Activated CD8-positive, alpha-beta T cell treated with anti-CD3 and anti-CD28 coated beads, Interleukin-2, amount 10 ng/mL, durations not matched to agents 7 days and 5 days (primary cell): ENCODE measurements at regions not wholly inside any gene's neighbourhood (a gene's known extent, or its start where the extent isn't known, plus 50 kb on each side); places are given as distances from the start of the nearest gene placed in this dataset.
"Not testable (repeated sequence)": the region's sequence is repeated elsewhere in the genome, so short reads cannot be mapped to it uniquely, and the experiment has no call there.

Experiments used
- ATAC-seq: fragments of 150-1000 bp; cut with Tn5 transposase; one replicate; pipeline ENCODE4 v1.10.0; 2021; ENCODE audit warnings: moderate library complexity
- CTCF ChIA-PET: fragments of 350-600 bp; sonication (Branson Sonifier 250); formaldehyde crosslinking; loops from one replicate; lab custom pipeline; 2021; ENCODE audit warnings: antibody characterized with exemption; lab: Charles Lee
- POLR2A ChIA-PET: fragments of 350-600 bp; sonication (Branson Sonifier 250); formaldehyde crosslinking; loops from one replicate; lab custom pipeline; 2021; ENCODE audit warnings: antibody characterized with exemption; lab: Charles Lee
- DNase-seq: peaks from one replicate; pipeline ENCODE4 v3.0.0-alpha.2; 2020
- H3K27ac Mint-ChIP-seq: one replicate; pipeline ENCODE4 v1.8.0; 2021; ENCODE audit warnings: mild to moderate bottlenecking, mixed read lengths
- H3K27me3 Mint-ChIP-seq: one replicate; pipeline ENCODE4 v1.8.0; 2021; ENCODE audit warnings: low read depth, mixed read lengths
- H3K36me3 Mint-ChIP-seq: one replicate; pipeline ENCODE4 v1.8.0; 2021; ENCODE audit warnings: low read depth, mixed read lengths
- H3K4me1 Mint-ChIP-seq: one replicate; pipeline ENCODE4 v1.8.0; 2021; ENCODE audit warnings: low read depth, mixed read lengths
- H3K4me3 Mint-ChIP-seq: one replicate; pipeline ENCODE4 v1.8.0; 2021; ENCODE audit warnings: mild to moderate bottlenecking, mixed read lengths
- H3K9me3 Mint-ChIP-seq: one replicate; pipeline ENCODE4 v1.8.0; 2022; ENCODE audit warnings: mixed read lengths; ENCODE audit not compliant: insufficient read depth

DNA sequence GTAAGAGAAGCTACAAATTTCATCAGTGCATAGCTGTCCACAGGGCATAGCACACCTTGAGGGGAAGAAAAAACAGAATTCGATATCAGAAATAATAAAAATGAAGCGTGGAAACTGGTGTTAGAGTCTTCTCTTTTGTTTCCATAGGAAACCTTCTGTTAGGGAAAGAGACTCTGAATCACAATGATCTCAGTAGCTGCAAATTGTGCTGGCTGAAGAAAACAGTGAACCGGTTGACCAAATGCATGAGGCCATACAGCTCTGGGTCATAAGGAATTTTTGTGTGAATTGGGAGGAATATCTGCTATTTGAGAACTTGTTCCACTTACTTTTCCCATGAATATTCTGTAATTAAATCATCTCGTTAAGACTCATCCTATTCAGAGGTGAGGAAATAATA, 580.2 kb upstream of the NECTIN3 start:
- DNase-seq (no peak), ATAC-seq (no peak)
- Mint-ChIP-seq H3K27ac (no peak overlapping the region), H3K36me3 (no peaks in the 10 kb centered on the region), H3K9me3 (peaks cover 7% of the 10 kb centered on the region), H3K4me3 (no peak overlapping the region), H3K4me1 (no peaks in the 10 kb centered on the region), H3K27me3 (no peaks in the 10 kb centered on the region)
- ChIA-PET CTCF (interaction anchor here (0.5 to 0.6 kb wide), 2 partner anchors 57 to 1138 kb away, joined by 3 read pairs; no protein-coding TSS in a partner anchor), POLR2A (no interaction called here)

GRCh38 chr3:110492876-110493275, 578.7 kb upstream of the NECTIN3 start:
- Mint-ChIP-seq H3K27ac (no peak overlapping the region), H3K4me1 (no peaks in the 10 kb centered on the region), H3K4me3 (no peak overlapping the region), H3K27me3 (no peaks in the 10 kb centered on the region), H3K9me3 (peaks cover 2% of the 10 kb centered on the region), H3K36me3 (no peaks in the 10 kb centered on the region)
- ATAC-seq: no peak
- CTCF ChIA-PET: no interaction called here
- no peak for DNase-seq
- POLR2A ChIA-PET: no interaction called here

- DNase-seq (no peak), ATAC-seq (no peak)
- no peaks in the 10 kb centered on the region for H3K9me3 Mint-ChIP-seq
- H3K4me3 Mint-ChIP-seq: no peak overlapping the region
- ChIA-PET CTCF (no interaction called here), POLR2A (no interaction called here)
- no peaks in the 10 kb centered on the region for H3K4me1 Mint-ChIP-seq
- H3K27me3 Mint-ChIP-seq: no peaks in the 10 kb centered on the region
- H3K27ac Mint-ChIP-seq: no peak overlapping the region
- H3K36me3 Mint-ChIP-seq: no peaks in the 10 kb centered on the region
These were observed 578.1 kb upstream of the NECTIN3 start for GRCh38 chr3:110493438-110494092.

- ChIA-PET POLR2A (no interaction called here), CTCF (no interaction called here)
- DNase-seq (no peak), ATAC-seq (no peak)
- Mint-ChIP-seq H3K4me1 (no peaks in the 10 kb centered on the region), H3K4me3 (no peak overlapping the region), H3K9me3 (no peaks in the 10 kb centered on the region), H3K27ac (no peak overlapping the region), H3K27me3 (no peaks in the 10 kb centered on the region), H3K36me3 (no peaks in the 10 kb centered on the region)
These were observed 577.5 kb upstream of the NECTIN3 start for GRCh38 chr3:110494093-110494490.

DNA sequence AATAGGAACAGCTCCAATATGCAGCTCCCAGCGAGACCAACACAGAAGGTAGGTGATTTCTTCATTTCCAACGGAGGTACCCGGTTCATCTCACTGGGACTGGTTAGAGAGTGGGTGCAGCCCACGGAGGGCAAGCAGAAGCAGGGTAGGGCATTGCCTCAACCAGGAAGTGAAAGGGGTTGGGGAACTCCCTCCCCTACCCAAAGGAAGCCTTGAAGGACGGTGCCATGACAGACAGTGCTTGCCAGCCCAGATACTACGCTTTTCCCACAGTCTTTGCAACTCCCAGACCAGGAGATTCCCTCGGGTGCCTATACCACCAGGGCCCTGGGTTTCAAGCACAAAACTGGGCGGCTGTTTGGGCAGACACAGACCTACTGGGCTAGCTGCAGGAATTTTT, 576.9 kb upstream of the NECTIN3 start:
- ATAC-seq (no peak), DNase-seq (no peak)
- CTCF ChIA-PET: no interaction called here
- POLR2A ChIA-PET: no interaction called here
- Mint-ChIP-seq H3K27ac (no peak overlapping the region), H3K27me3 (no peaks in the 10 kb centered on the region), H3K36me3 (no peaks in the 10 kb centered on the region), H3K4me3 (no peak overlapping the region), H3K4me1 (no peaks in the 10 kb centered on the region), H3K9me3 (no peaks in the 10 kb centered on the region)

DNA sequence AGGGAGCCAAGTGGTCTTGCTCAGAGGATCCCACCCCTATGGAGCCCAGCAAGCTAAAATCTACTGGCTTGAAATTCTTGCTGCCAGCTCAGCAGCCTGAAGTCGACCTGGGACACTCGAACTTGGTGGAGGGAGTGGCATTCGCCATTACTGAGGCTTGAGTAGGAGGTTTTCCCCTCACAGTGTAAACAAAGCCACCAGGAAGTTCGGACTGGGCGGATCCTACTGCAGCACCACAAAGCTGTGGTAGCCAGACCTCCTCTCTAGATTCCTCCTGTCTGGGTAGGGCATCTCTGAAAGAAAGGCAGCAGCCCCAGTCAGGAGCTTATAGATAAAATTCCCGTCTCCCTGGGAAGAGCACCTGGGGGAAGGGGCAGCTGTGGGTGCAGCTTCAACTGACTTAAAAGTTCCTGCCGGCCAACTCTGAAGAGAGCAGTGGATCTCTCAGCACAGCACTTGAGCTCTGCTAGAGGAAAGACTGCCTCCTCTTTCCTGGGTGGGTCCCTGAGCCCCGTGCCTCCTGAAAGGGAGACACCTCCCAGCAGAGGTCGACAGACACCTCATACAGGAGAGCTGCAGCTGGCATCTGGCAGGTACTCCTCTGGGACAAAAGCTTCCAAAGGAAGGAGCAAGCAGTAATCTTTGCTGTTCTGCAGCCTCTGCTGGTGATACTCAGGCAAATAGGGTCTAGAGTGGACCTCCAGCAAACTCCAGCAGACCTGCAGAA, 576.3 kb upstream of the NECTIN3 start:
- DNase-seq: no peak
- POLR2A ChIA-PET: no interaction called here
- CTCF ChIA-PET: no interaction called here
- Mint-ChIP-seq H3K4me3 (no peak overlapping the region), H3K27me3 (no peaks in the 10 kb centered on the region), H3K9me3 (no peaks in the 10 kb centered on the region), H3K4me1 (no peaks in the 10 kb centered on the region), H3K36me3 (no peaks in the 10 kb centered on the region), H3K27ac (no peak overlapping the region)
- no peak for ATAC-seq

DNA sequence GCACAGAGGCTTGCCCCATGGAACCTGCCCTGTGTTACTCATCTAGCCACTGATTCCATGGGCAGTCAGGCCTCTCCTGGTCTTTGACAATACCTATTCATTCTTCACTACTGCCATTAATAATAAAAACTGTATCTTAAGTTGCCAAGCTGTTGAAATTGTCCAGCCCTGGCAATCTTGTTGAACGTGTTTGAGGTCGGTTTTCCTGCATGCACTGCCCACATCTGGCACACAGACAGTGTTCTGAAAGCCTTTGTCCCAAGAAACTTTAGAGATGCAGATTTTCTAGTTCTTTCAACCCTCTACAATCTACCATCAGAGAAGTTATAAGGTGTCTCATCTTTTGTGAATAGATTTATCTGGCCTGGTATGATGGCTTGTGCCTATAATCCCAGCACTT, 567.2 kb upstream of the NECTIN3 start:
- ChIA-PET POLR2A (no interaction called here), CTCF (no interaction called here)
- Mint-ChIP-seq H3K4me1 (no peaks in the 10 kb centered on the region), H3K27ac (no peak overlapping the region), H3K36me3 (no peaks in the 10 kb centered on the region), H3K9me3 (peaks cover 4% of the 10 kb centered on the region), H3K27me3 (no peaks in the 10 kb centered on the region), H3K4me3 (no peak overlapping the region)
- DNase-seq (no peak), ATAC-seq (no peak)

DNA sequence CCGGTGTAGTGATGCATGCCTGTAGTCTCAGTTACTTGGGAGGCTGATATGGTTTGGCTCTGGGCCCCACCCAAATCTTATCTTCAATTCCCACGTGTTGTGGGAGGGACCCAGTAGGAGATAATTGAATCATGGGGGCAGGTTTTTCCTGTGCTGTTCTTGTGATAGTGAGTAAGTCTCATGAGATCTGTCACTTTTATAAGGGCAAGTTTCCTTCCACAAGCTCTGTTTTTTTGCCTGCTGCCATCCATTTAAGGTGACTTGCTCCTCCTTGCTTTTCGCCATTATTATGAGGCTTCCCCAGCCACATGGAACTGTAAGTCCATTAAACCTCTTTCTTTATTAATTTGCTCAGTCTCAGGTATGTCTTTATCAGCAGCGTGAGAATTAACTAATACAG, 566.7 kb upstream of the NECTIN3 start:
- POLR2A ChIA-PET: no interaction called here

GRCh38 chr3:110506890-110507289, 564.7 kb upstream of the NECTIN3 start:
- DNase-seq (no peak), ATAC-seq (no peak)
- H3K4me3 Mint-ChIP-seq: no peak overlapping the region
- peaks cover 4% of the 10 kb centered on the region for H3K9me3 Mint-ChIP-seq
- H3K27ac Mint-ChIP-seq: no peak overlapping the region
- no peaks in the 10 kb centered on the region for H3K36me3 Mint-ChIP-seq
- CTCF ChIA-PET: no interaction called here
- no peaks in the 10 kb centered on the region for H3K4me1 Mint-ChIP-seq
- H3K27me3 Mint-ChIP-seq: no peaks in the 10 kb centered on the region
- POLR2A ChIA-PET: no interaction called here

More for the DNA sequence above, 566.7 kb upstream of the NECTIN3 start:
- Mint-ChIP-seq H3K4me3 (no peak overlapping the region), H3K27me3 (no peaks in the 10 kb centered on the region), H3K27ac (no peak overlapping the region), H3K4me1 (no peaks in the 10 kb centered on the region), H3K36me3 (no peaks in the 10 kb centered on the region), H3K9me3 (peaks cover 4% of the 10 kb centered on the region)
- DNase-seq: no peak
- ATAC-seq: no peak
- CTCF ChIA-PET: no interaction called here

DNA sequence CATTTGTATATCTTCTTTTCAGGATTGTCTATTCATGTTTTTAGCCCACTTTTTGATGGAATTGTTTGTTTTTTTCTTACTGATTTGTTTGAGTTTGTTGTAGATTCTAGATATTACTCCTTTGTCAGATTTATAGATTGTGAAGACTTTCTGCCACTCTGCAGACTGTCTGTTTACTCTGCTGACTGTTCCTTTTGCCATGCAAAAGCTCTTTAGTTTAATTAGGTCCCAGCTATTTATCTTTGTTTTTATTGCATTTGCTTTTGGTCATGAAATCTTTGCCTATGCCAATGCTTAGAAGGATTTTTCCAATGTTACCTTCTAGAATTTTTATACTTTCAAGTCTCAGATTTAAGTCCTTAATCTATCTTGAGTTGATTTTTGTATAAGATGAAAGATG, 564.0 kb upstream of the NECTIN3 start:
- H3K4me1 Mint-ChIP-seq, H3K27me3 Mint-ChIP-seq, H3K4me3 Mint-ChIP-seq, DNase-seq, POLR2A ChIA-PET, H3K9me3 Mint-ChIP-seq, ATAC-seq, H3K27ac Mint-ChIP-seq, H3K36me3 Mint-ChIP-seq, CTCF ChIA-PET: not testable (repeated sequence)

DNA sequence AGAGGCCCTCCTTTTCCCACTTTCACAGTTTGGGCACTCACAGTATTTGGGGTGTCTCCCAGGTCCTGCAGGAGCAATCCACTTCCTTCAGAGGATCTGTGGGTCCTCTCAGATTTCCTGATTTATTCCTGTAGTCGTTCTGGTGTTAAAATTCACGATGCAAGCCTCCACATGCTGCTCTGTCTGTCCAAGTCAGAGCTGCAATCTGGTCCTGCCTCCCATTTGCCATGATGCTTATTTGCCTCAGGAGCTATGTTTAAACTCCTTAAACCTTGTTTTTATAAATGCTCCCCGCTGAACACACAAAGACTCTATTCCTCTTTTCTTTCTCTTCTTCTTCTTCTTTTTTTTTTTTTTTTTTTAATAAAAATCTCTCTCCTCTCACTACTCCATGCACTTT, 558.7 kb upstream of the NECTIN3 start:
- no peaks in the 10 kb centered on the region for H3K36me3 Mint-ChIP-seq
- H3K27me3 Mint-ChIP-seq: no peaks in the 10 kb centered on the region
- ATAC-seq: no peak
- H3K27ac Mint-ChIP-seq: no peak overlapping the region
- H3K4me3 Mint-ChIP-seq: no peak overlapping the region
- DNase-seq: no peak
- peaks cover 3% of the 10 kb centered on the region for H3K9me3 Mint-ChIP-seq
- no peaks in the 10 kb centered on the region for H3K4me1 Mint-ChIP-seq
- ChIA-PET CTCF (no interaction called here), POLR2A (no interaction called here)

- no peak overlapping the region for H3K4me3 Mint-ChIP-seq
These were observed 553.6 kb upstream of the NECTIN3 start for GRCh38 chr3:110518031-110518430.

More at GRCh38 chr3:110518031-110518430, 553.6 kb upstream of the NECTIN3 start:
- ATAC-seq: no peak
- Mint-ChIP-seq H3K36me3 (no peaks in the 10 kb centered on the region), H3K4me1 (no peaks in the 10 kb centered on the region), H3K27ac (no peak overlapping the region), H3K9me3 (no peaks in the 10 kb centered on the region), H3K27me3 (no peaks in the 10 kb centered on the region)
- ChIA-PET CTCF (no interaction called here), POLR2A (no interaction called here)
- no peak for DNase-seq
